GM12891 (cell line): ENCODE measurements at regions not wholly inside any gene's neighbourhood (a gene's known extent, or its start where the extent isn't known, plus 50 kb on each side); places are given as distances from the start of the nearest gene placed in this dataset.

Source experiments
- POLR2A ChIP-seq: IDR thresholded peaks from 2 replicates; pipeline ENCODE4 v1.6.1; 2011; ENCODE audit warnings: low read depth, low read length, control low read depth
- POLR2AphosphoS5 ChIP-seq: IDR thresholded peaks from 2 replicates; pipeline ENCODE4 v1.6.1; 2011; ENCODE audit warnings: low read depth, low read length, control low read depth
- POU2F2 ChIP-seq: IDR thresholded peaks from 2 replicates; pipeline ENCODE4 v1.6.1; 2011; ENCODE audit warnings: low read depth, mild to moderate bottlenecking, control low read depth, low read length, moderate library complexity
- SPI1 ChIP-seq: IDR thresholded peaks from 2 replicates; pipeline ENCODE4 v1.6.1; 2011; ENCODE audit warnings: low read depth, low read length, control low read depth
- TAF1 ChIP-seq: IDR thresholded peaks from 2 replicates; pipeline ENCODE4 v1.6.1; 2011; ENCODE audit warnings: low read depth, low read length, control low read depth

DNA sequence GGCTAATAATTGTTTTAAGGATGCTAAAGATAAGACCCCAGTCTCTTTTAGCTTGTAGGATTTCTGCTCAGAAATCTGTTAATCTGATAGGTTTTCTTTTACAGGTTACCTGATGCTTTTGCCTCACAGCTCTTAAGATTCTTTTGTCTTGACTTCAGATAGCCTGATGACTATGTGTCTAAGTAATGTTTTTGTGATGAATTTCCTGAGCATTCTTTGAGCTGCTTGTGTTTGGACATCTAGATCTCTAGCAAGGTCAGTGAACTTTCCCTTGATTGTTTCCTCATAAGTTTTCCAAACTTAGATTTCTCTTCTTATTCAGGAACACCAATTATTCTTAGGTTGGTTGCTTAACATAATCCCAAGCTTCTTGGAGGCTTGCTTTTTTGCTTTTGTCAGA lies 104.1 kb downstream of the ZNF518B start:
- TF ChIP-seq POLR2A (no peak), POLR2AphosphoS5 (no peak), TAF1 (no peak), SPI1 (no peak), POU2F2 (no peak)
